ENCODE measurements at regions not wholly inside any gene's neighbourhood (a gene's known extent, or its start where the extent isn't known, plus 50 kb on each side); places are given as distances from the start of the nearest gene placed in this dataset.

DNA sequence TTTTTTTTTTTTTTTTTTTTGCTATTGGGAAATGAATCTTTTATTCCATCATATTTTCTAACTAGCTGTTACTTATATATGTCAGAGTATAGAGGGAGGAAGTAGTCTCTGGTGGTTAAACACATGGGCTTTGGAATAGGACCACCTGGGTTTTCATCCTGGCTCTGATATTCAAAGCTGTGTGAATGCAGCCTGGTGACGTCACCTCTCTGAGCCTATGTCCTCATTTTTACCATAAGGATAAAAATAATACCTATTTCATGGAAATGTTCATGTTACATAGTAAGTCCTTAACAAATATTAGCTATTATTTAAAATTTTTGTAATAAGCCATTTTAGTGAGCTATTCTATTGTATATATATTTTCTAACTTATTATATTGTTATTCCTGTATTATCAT, 58.8 kb upstream of the TOX2 start:
- H3K27ac Mint-ChIP-seq: no peak overlapping the region

More for the DNA sequence above, 58.8 kb upstream of the TOX2 start:
- POLR2A ChIA-PET: interaction anchor here (0.7 kb wide), 1 partner anchor 347 kb away, joined by 6 read pairs; no protein-coding TSS in a partner anchor
- DNase-seq (ENCODE audit: low spot score) (no peak), ATAC-seq (no peak)
- TF ChIP-seq, protein P1, sequence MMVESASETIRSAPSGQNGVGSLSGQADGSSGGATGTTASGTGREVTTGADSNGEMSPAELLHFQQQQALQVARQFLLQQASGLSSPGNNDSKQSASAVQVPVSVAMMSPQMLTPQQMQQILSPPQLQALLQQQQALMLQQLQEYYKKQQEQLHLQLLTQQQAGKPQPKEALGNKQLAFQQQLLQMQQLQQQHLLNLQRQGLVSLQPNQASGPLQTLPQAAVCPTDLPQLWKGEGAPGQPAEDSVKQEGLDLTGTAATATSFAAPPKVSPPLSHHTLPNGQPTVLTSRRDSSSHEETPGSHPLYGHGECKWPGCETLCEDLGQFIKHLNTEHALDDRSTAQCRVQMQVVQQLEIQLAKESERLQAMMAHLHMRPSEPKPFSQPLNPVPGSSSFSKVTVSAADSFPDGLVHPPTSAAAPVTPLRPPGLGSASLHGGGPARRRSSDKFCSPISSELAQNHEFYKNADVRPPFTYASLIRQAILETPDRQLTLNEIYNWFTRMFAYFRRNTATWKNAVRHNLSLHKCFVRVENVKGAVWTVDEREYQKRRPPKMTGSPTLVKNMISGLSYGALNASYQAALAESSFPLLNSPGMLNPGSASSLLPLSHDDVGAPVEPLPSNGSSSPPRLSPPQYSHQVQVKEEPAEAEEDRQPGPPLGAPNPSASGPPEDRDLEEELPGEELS (CRISPR knock-in tag; IDR thresholded peaks at IDR 0.05): no peak
- TF ChIP-seq ELF4 (CRISPR knock-in tag; IDR thresholded peaks at IDR 0.05; ENCODE audit: low read depth) (no peak), PRRX2 (CRISPR knock-in tag; IDR thresholded peaks at IDR 0.05) (no peak), TEAD1 (CRISPR knock-in tag; IDR thresholded peaks at IDR 0.05) (no peak), MXD4 (CRISPR knock-in tag; IDR thresholded peaks at IDR 0.05; ENCODE audit: borderline replicate concordance) (no peak), PREB (CRISPR knock-in tag; IDR thresholded peaks at IDR 0.05; ENCODE audit: borderline replicate concordance) (no peak), ZNF281 (CRISPR knock-in tag; IDR thresholded peaks at IDR 0.05) (no peak), TCF7 (CRISPR knock-in tag; IDR thresholded peaks at IDR 0.05; ENCODE audit: low read depth) (no peak), RELA (CRISPR knock-in tag; IDR thresholded peaks at IDR 0.05; ENCODE audit: borderline replicate concordance) (no peak), TP53 (CRISPR knock-in tag; IDR thresholded peaks at IDR 0.05) (no peak), E2F1 (CRISPR knock-in tag; IDR thresholded peaks at IDR 0.05) (no peak), JUN (CRISPR knock-in tag; IDR thresholded peaks at IDR 0.05) (no peak), ZNF396 (CRISPR knock-in tag; IDR thresholded peaks at IDR 0.05; ENCODE audit: borderline replicate concordance) (no peak), ZNF263 (CRISPR knock-in tag; IDR thresholded peaks at IDR 0.05; ENCODE audit: low read depth) (no peak), OVOL2 (CRISPR knock-in tag; IDR thresholded peaks at IDR 0.05; ENCODE audit: borderline replicate concordance) (no peak), CTCF (IDR thresholded peaks at IDR 0.05) (no peak), USF1 (CRISPR knock-in tag; IDR thresholded peaks at IDR 0.05) (no peak), KAT7 (CRISPR knock-in tag; IDR thresholded peaks at IDR 0.05; ENCODE audit: borderline replicate concordance) (no peak)
- TF ChIP-seq, protein P2, sequence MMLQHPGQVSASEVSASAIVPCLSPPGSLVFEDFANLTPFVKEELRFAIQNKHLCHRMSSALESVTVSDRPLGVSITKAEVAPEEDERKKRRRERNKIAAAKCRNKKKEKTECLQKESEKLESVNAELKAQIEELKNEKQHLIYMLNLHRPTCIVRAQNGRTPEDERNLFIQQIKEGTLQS (CRISPR knock-in tag; conservative IDR thresholded peaks at IDR 0.05): no peak
- TF ChIP-seq, protein P3, sequence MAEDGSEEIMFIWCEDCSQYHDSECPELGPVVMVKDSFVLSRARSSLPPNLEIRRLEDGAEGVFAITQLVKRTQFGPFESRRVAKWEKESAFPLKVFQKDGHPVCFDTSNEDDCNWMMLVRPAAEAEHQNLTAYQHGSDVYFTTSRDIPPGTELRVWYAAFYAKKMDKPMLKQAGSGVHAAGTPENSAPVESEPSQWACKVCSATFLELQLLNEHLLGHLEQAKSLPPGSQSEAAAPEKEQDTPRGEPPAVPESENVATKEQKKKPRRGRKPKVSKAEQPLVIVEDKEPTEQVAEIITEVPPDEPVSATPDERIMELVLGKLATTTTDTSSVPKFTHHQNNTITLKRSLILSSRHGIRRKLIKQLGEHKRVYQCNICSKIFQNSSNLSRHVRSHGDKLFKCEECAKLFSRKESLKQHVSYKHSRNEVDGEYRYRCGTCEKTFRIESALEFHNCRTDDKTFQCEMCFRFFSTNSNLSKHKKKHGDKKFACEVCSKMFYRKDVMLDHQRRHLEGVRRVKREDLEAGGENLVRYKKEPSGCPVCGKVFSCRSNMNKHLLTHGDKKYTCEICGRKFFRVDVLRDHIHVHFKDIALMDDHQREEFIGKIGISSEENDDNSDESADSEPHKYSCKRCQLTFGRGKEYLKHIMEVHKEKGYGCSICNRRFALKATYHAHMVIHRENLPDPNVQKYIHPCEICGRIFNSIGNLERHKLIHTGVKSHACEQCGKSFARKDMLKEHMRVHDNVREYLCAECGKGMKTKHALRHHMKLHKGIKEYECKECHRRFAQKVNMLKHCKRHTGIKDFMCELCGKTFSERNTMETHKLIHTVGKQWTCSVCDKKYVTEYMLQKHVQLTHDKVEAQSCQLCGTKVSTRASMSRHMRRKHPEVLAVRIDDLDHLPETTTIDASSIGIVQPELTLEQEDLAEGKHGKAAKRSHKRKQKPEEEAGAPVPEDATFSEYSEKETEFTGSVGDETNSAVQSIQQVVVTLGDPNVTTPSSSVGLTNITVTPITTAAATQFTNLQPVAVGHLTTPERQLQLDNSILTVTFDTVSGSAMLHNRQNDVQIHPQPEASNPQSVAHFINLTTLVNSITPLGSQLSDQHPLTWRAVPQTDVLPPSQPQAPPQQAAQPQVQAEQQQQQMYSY (CRISPR knock-in tag; IDR thresholded peaks at IDR 0.05): no peak
- Mint-ChIP-seq H3K27me3 (ENCODE audit: low read depth) (no peaks in the 10 kb centered on the region; the same call in 1 of the 2 replicates), H3K4me1 (no peaks in the 10 kb centered on the region), H3K9me3 (no peaks in the 10 kb centered on the region), H3K4me3 (no peak overlapping the region), H3K36me3 (no peaks in the 10 kb centered on the region)
- CTCF ChIA-PET: interaction anchor here (2.2 kb wide), 1 partner anchor 15 kb away, joined by 8 read pairs; no protein-coding TSS in a partner anchor
